ENCODE measurements at regions not wholly inside any gene's neighbourhood (a gene's known extent, or its start where the extent isn't known, plus 50 kb on each side); places are given as distances from the start of the nearest gene placed in this dataset.

DNA sequence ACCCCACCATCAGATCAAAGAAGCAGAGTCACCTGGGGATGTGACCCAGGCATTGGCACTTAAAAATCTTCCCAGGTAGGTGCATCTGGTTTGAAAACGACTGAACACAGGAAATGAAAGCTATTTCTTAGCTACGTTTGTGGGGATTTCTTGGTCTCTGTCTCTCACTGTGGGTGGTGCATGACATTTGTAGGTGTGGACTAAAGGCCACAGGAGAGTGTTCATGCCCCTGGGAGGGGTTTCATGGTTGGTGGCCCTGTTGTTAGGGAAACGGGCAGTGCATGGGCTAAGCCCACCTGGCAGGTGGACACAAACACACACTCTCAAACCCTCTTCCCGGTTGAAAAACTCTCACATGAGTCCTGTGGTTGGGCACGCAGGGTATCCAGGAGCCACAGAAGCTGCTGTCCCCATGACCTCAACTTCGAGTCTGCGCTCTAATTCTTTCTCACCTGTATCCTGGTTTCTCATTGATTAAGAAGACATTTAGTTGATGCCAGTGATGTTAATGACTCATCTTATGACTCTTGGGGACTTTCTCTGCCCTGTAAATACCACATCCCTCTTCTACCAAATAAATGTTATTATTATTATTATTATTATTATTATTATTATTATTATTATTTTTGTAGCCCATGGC, 119.4 kb downstream of the MRPS6 start:
- Histone ChIP-seq H3K9me3 (ENCODE audit: control insufficient read depth, low read length) (peaks cover 15% of the 10 kb centered on the region), H3K27me3 (ENCODE audit: control insufficient read depth, insufficient read depth, low read length, poor library complexity, severe bottlenecking) (peaks cover 8% of the 10 kb centered on the region), H3K9ac (ENCODE audit: extremely low read depth, low read length, poor library complexity, severe bottlenecking) (no peak overlapping the region), H3K27ac (ENCODE audit: low read depth, low read length) (no peak overlapping the region), H3K4me1 (ENCODE audit: control insufficient read depth, insufficient read depth, low read length) (peaks cover 10% of the 10 kb centered on the region), H3K36me3 (ENCODE audit: control insufficient read depth, insufficient read depth, low read length) (no peaks in the 10 kb centered on the region), H3K4me3 (ENCODE audit: low read length) (no peak overlapping the region)
- peaks cover 57% of the 10 kb centered on the region for H3K4me1 Mint-ChIP-seq
- TF ChIP-seq, protein P1, sequence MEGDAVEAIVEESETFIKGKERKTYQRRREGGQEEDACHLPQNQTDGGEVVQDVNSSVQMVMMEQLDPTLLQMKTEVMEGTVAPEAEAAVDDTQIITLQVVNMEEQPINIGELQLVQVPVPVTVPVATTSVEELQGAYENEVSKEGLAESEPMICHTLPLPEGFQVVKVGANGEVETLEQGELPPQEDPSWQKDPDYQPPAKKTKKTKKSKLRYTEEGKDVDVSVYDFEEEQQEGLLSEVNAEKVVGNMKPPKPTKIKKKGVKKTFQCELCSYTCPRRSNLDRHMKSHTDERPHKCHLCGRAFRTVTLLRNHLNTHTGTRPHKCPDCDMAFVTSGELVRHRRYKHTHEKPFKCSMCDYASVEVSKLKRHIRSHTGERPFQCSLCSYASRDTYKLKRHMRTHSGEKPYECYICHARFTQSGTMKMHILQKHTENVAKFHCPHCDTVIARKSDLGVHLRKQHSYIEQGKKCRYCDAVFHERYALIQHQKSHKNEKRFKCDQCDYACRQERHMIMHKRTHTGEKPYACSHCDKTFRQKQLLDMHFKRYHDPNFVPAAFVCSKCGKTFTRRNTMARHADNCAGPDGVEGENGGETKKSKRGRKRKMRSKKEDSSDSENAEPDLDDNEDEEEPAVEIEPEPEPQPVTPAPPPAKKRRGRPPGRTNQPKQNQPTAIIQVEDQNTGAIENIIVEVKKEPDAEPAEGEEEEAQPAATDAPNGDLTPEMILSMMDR (conservative IDR thresholded peaks at IDR 0.05): no peak
- no peak for DNase-seq
- peaks cover 32% of the 10 kb centered on the region for H3K27me3 Mint-ChIP-seq (ENCODE audit: insufficient read depth)
- H3K4me3 Mint-ChIP-seq: no peak overlapping the region
- H3K36me3 Mint-ChIP-seq (ENCODE audit: low read depth): peaks cover 25% of the 10 kb centered on the region
- H3K9me3 Mint-ChIP-seq: peaks cover 6% of the 10 kb centered on the region
- 93 to 100% methylated on average over 1 to 7 of the region's 7 CpGs for WGBS, 2 experiments (ENCODE audit: insufficient coverage in 1 of 2, insufficient read length in 1 of 2)
- H3K27ac Mint-ChIP-seq: no peak overlapping the region

DNA sequence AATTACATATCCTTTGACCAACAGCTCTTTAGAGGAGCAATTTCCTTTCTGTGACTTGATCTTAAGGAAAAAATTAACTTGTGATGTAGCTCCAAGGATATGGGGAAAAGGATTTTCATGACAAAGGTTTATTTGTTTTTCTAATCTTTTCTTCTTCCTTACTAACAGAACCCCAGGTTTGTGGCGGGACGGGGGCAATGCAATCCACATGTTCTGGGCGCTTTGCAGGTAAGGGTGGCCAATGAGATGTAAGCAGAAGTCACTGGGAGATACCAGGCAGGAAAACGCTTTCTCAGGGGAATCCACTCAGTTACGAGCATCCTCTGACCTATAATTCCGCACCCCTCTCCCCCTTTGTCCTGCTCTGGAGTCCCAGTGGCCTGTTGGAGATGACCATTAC, 122.0 kb downstream of the MRPS6 start:
- peak; percentile 70 for DNase-seq
- WGBS, 2 experiments (ENCODE audit: insufficient coverage in 1 of 2, insufficient read length in 1 of 2): 43% methylated on average over 5 of the region's 6 CpGs; no CpG with 5 or more reads in 1 of the 2 experiments
- TF ChIP-seq, protein P1 (conservative IDR thresholded peaks at IDR 0.05): no peak
- peaks cover 12% of the 10 kb centered on the region for H3K27me3 Mint-ChIP-seq (ENCODE audit: insufficient read depth)
- peaks cover 11% of the 10 kb centered on the region for H3K36me3 Mint-ChIP-seq (ENCODE audit: low read depth)
- Histone ChIP-seq H3K27ac (ENCODE audit: low read depth, low read length) (no peak overlapping the region), H3K9me3 (ENCODE audit: control insufficient read depth, low read length) (peaks cover 6% of the 10 kb centered on the region), H3K4me3 (ENCODE audit: low read length) (no peak overlapping the region), H3K27me3 (ENCODE audit: control insufficient read depth, insufficient read depth, low read length, poor library complexity, severe bottlenecking) (no peaks in the 10 kb centered on the region), H3K4me1 (ENCODE audit: control insufficient read depth, insufficient read depth, low read length) (peaks cover 10% of the 10 kb centered on the region), H3K36me3 (ENCODE audit: control insufficient read depth, insufficient read depth, low read length) (no peaks in the 10 kb centered on the region), H3K9ac (ENCODE audit: extremely low read depth, low read length, poor library complexity, severe bottlenecking) (no peak overlapping the region)
- no peak overlapping the region for H3K4me3 Mint-ChIP-seq
- H3K4me1 Mint-ChIP-seq: peaks cover 62% of the 10 kb centered on the region
- peaks cover 6% of the 10 kb centered on the region for H3K9me3 Mint-ChIP-seq
- H3K27ac Mint-ChIP-seq: no peak overlapping the region

DNA sequence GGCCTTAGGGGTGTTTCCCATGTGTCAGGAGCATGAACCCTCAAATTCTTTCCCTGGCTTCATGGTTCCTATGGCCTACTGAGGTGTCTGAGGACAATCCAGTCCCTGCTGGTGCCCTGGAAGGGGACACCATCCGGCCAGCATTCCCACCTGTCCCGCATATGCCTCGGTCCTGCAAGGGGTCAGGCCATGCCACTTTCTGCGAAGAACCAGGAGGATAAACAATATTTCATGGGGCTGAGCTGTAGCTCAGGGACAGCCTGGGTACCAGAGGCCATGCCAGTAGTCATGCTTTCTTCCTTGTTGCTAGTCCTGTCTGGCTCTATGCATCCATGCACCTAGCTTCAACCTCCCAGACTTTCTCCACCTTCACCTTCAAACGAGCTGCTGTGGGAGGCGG, 123.6 kb downstream of the MRPS6 start:
- peaks cover 6% of the 10 kb centered on the region for H3K9me3 Mint-ChIP-seq

More for the DNA sequence above, 123.6 kb downstream of the MRPS6 start:
- Mint-ChIP-seq H3K4me3 (no peak overlapping the region), H3K27me3 (ENCODE audit: insufficient read depth) (peaks cover 3% of the 10 kb centered on the region), H3K4me1 (peaks cover 59% of the 10 kb centered on the region), H3K36me3 (ENCODE audit: low read depth) (peaks cover 14% of the 10 kb centered on the region), H3K27ac (no peak overlapping the region)
- no peaks in the 10 kb centered on the region for H3K27me3 ChIP-seq (ENCODE audit: control insufficient read depth, insufficient read depth, low read length, poor library complexity, severe bottlenecking)
- H3K4me1 ChIP-seq (ENCODE audit: control insufficient read depth, insufficient read depth, low read length): peaks cover 5% of the 10 kb centered on the region
- H3K9me3 ChIP-seq (ENCODE audit: control insufficient read depth, low read length): peaks cover 6% of the 10 kb centered on the region
- 93 to 100% methylated on average over 3 to 4 of the region's 6 CpGs for WGBS, 2 experiments (ENCODE audit: insufficient coverage in 1 of 2, insufficient read length in 1 of 2)
- TF ChIP-seq, protein P1 (conservative IDR thresholded peaks at IDR 0.05): no peak
- H3K36me3 ChIP-seq (ENCODE audit: control insufficient read depth, insufficient read depth, low read length): no peaks in the 10 kb centered on the region
- no peak overlapping the region for H3K27ac ChIP-seq (ENCODE audit: low read depth, low read length)
- no peak for DNase-seq
- no peak overlapping the region for H3K9ac ChIP-seq (ENCODE audit: extremely low read depth, low read length, poor library complexity, severe bottlenecking)
- no peak overlapping the region for H3K4me3 ChIP-seq (ENCODE audit: low read length)

Data from endodermal cell (in vitro differentiated cells).